Vagina (tissue), 2 donors: ENCODE measurements at regions not wholly inside any gene's neighbourhood (a gene's known extent, or its start where the extent isn't known, plus 50 kb on each side); places are given as distances from the start of the nearest gene placed in this dataset.

ENCODE experiments used
- DNase-seq, 2 donors: peaks; one replicate each; pipeline ENCODE4 v3.0.0-alpha.2; 2017; ENCODE audit errors: extremely low spot score in 2 of 2
- H3K27ac ChIP-seq: fragments of 200-600 bp; sonication (generic); one replicate; pipeline ENCODE4 v1.5.1; 2019
- H3K27me3 ChIP-seq: fragments of 200-600 bp; sonication (generic); one replicate; pipeline ENCODE4 v1.5.1; 2019
- H3K36me3 ChIP-seq, 2 donors: fragments of 200-600 bp; sonication (generic); one replicate each; pipeline ENCODE4 v1.5.1; 2017 to 2019
- H3K4me1 ChIP-seq: fragments of 200-600 bp; sonication (generic); one replicate; pipeline ENCODE4 v1.5.1; 2019
- H3K4me3 ChIP-seq, 2 donors: fragments of 200-600 bp; sonication (generic); 1 replicate in 1 of 2; 2 replicates in 1 of 2; pipeline ENCODE4 v1.5.1; 2016 to 2019
- H3K9me3 ChIP-seq: fragments of 200-600 bp; sonication (generic); one replicate; pipeline ENCODE4 v1.5.1; 2019
- POLR2A ChIP-seq, 2 donors: fragments of 450-650 bp; IDR thresholded peaks; one replicate each; pipeline ENCODE4 v1.6.1; 2017; ENCODE audit warnings: antibody characterized with exemption in 2 of 2, mild to moderate bottlenecking in 2 of 2, moderate library complexity in 2 of 2
- POLR2AphosphoS5 ChIP-seq, 2 donors: sonication (generic); formaldehyde crosslinking; IDR thresholded peaks; one replicate each; pipeline ENCODE4 v1.9.0; 2017; ENCODE audit warnings: antibody characterized with exemption in 2 of 2, mild to moderate bottlenecking in 2 of 2, low read depth in 1 of 2; ENCODE audit not compliant: insufficient read depth in 1 of 2
- intact Hi-C: fragments of 100-400 bp; cut with DNase I; formaldehyde crosslinking; loops from one replicate; pipeline ENCODE4 v1.15.1; 2023
- TF ChIP-seq, protein P1 (sequence below), 3 experiments: fragments of 450-650 bp in 2 of 3; fragments of 200-600 bp in 1 of 3; sonication (generic) in 1 of 3; IDR thresholded peaks; one replicate each; pipeline ENCODE4 v1.5.1; 2017 to 2019; ENCODE audit warnings: antibody characterized with exemption in 3 of 3, mild to moderate bottlenecking in 2 of 3, moderate library complexity in 2 of 3

DNA sequence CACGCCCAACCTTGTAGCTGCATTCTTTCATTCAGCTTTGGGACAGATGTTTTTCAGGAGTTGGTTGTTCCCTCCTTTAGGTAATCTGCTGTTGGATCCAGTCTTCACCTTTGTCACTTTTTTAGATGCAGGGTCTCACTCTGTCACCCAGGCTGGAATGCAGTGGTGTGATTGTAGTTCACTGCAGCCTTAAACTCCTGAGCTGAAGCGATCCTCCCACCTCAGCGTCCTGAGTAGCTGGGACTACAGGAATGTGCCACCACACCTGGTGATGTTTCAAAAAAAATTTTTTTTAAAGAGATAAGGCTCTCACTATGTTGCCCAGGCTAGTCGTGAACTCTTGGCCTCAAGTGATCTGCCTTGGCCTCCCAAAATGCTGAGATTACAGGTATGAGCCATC, 164.3 kb downstream of the KTN1 start:
- intact Hi-C loops: no loop called here
- TF ChIP-seq, protein P1, sequence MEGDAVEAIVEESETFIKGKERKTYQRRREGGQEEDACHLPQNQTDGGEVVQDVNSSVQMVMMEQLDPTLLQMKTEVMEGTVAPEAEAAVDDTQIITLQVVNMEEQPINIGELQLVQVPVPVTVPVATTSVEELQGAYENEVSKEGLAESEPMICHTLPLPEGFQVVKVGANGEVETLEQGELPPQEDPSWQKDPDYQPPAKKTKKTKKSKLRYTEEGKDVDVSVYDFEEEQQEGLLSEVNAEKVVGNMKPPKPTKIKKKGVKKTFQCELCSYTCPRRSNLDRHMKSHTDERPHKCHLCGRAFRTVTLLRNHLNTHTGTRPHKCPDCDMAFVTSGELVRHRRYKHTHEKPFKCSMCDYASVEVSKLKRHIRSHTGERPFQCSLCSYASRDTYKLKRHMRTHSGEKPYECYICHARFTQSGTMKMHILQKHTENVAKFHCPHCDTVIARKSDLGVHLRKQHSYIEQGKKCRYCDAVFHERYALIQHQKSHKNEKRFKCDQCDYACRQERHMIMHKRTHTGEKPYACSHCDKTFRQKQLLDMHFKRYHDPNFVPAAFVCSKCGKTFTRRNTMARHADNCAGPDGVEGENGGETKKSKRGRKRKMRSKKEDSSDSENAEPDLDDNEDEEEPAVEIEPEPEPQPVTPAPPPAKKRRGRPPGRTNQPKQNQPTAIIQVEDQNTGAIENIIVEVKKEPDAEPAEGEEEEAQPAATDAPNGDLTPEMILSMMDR (IDR thresholded peaks at IDR 0.05): no peak
- TF ChIP-seq POLR2AphosphoS5 (IDR thresholded peaks at IDR 0.05; ENCODE audit: insufficient read depth in 1 of 2, low read depth in 1 of 2) (no peak), POLR2A (IDR thresholded peaks at IDR 0.05) (no peak)
- no peak overlapping the region for H3K4me3 ChIP-seq
- DNase-seq: no peak
- no peaks in the 10 kb centered on the region for H3K36me3 ChIP-seq
- H3K27me3 ChIP-seq: no peaks in the 10 kb centered on the region
- peaks cover 19% of the 10 kb centered on the region for H3K4me1 ChIP-seq
- no peaks in the 10 kb centered on the region for H3K9me3 ChIP-seq
- H3K27ac ChIP-seq: no peak overlapping the region

DNA sequence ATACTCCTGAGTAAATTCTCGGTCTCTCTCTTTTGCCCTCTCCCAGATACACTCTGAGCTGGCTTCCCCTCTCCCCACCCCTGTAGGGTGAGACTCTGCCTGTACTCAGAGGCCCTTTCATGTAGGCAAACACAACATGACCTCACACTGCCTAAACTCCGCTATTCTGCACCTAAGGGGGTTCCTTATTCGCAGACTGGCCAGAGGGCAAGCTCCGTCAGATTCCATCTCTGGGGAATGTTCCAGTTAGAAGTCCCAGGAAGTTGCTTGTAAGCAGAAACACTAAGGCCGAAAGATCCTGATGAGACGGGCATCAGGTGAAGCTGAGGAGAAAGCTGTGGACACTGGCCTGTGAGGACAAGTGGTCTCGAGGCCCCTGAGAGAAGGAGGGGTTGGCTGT, 165.9 kb downstream of the KTN1 start:
- H3K36me3 ChIP-seq: no peaks in the 10 kb centered on the region
- peaks cover 4% of the 10 kb centered on the region for H3K4me1 ChIP-seq
- H3K27me3 ChIP-seq: no peaks in the 10 kb centered on the region
- intact Hi-C loops: no loop called here
- no peak overlapping the region for H3K27ac ChIP-seq
- TF ChIP-seq POLR2A (IDR thresholded peaks at IDR 0.05): no peak
- TF ChIP-seq, protein P1 (IDR thresholded peaks at IDR 0.05): no peak
- TF ChIP-seq POLR2AphosphoS5 (IDR thresholded peaks at IDR 0.05; ENCODE audit: insufficient read depth in 1 of 2, low read depth in 1 of 2): no peak
- no peak overlapping the region for H3K4me3 ChIP-seq
- no peak for DNase-seq
- no peaks in the 10 kb centered on the region for H3K9me3 ChIP-seq

DNA sequence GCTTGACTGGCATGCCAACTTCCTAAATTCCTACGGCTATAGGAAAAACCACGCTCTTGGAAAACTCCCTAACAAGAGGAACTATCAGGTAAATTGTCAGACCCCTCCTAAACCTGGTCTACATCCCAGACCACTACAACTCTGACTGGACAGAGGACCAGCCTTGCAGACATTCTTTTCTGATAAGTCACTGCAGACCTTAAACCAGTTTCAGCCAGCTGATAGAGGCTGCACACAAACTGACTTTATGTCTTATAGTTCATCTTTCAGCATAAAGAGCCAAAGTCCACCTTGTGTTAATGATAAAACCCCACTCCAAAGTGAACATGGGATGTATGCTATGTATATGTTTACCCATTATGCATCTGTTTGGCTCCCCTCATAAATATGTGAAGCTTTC, 166.6 kb downstream of the KTN1 start:
- no peaks in the 10 kb centered on the region for H3K27me3 ChIP-seq
- H3K9me3 ChIP-seq: no peaks in the 10 kb centered on the region
- no peak overlapping the region for H3K4me3 ChIP-seq
- H3K36me3 ChIP-seq: no peaks in the 10 kb centered on the region
- TF ChIP-seq POLR2AphosphoS5 (IDR thresholded peaks at IDR 0.05; ENCODE audit: insufficient read depth in 1 of 2, low read depth in 1 of 2) (no peak), POLR2A (IDR thresholded peaks at IDR 0.05) (no peak)
- TF ChIP-seq, protein P1 (IDR thresholded peaks at IDR 0.05): no peak
- H3K27ac ChIP-seq: no peak overlapping the region
- intact Hi-C loops: no loop called here
- no peak for DNase-seq
- H3K4me1 ChIP-seq: no peaks in the 10 kb centered on the region

DNA sequence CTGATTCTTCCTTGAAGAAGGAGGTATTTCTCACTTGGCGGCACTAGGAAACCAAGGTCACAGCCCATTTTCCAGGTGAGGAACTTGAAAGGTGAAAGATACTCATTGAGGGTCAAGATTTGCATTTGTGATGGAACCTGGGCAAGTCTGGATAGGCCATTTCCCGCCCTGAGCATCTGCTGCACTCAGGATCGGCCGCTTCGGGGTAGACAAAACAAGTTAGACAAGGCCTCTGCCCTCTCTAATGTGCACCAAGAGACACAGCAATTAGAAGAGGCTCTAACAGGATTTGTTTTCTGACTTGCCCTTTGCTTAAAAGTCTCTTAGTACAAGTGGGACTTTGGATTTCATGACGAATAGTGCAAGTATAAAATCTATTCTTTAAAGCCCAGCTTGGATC, 167.2 kb downstream of the KTN1 start:
- Histone ChIP-seq H3K27me3 (no peaks in the 10 kb centered on the region), H3K27ac (no peak overlapping the region), H3K36me3 (no peaks in the 10 kb centered on the region), H3K9me3 (no peaks in the 10 kb centered on the region), H3K4me1 (no peaks in the 10 kb centered on the region), H3K4me3 (no peak overlapping the region)
- TF ChIP-seq, protein P1 (IDR thresholded peaks at IDR 0.05): no peak
- TF ChIP-seq POLR2A (IDR thresholded peaks at IDR 0.05): no peak
- no peak for TF ChIP-seq POLR2AphosphoS5 (IDR thresholded peaks at IDR 0.05; ENCODE audit: insufficient read depth in 1 of 2, low read depth in 1 of 2)
- no peak for DNase-seq
- intact Hi-C loops: no loop called here

DNA sequence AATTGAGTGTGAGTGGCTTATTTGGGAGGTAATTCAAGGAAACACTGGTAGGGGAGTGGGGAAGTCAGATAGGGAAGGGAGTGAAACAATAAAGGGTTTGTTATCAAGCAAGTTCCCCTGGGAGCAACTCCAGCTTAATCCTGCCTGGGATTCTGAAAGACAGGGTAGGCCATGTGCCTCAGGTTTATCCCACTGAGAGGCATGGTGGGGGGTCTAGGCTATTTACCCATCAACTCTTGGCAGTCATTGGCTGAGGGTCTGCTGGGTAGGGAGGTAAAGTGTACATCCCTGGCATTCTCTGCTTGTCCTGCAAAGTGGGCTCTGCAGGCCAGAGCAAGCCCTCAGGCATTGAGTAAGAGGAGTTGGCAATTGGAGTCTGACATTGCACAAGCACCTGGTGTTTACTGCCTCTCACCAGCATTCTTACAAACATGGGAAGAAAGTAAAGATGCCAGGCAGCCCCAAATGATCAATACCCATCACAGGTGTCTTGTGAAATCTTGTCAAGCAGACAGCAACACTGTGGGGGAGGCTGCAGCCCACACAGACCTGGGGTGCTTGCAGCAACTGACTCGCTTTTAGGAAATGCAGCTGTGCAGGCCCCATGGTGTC, 169.3 kb downstream of the KTN1 start:
- TF ChIP-seq, protein P1 (IDR thresholded peaks at IDR 0.05): no peak
- TF ChIP-seq POLR2AphosphoS5 (IDR thresholded peaks at IDR 0.05; ENCODE audit: insufficient read depth in 1 of 2, low read depth in 1 of 2) (no peak), POLR2A (IDR thresholded peaks at IDR 0.05) (no peak)
- H3K27ac ChIP-seq: no peak overlapping the region
- no peaks in the 10 kb centered on the region for H3K4me1 ChIP-seq
- no peak for DNase-seq
- no peaks in the 10 kb centered on the region for H3K9me3 ChIP-seq
- H3K4me3 ChIP-seq: no peak overlapping the region
- H3K27me3 ChIP-seq: no peaks in the 10 kb centered on the region
- intact Hi-C loops: no loop called here
- H3K36me3 ChIP-seq: no peaks in the 10 kb centered on the region
